CD4-positive, alpha-beta T cell treated with Interleukin-17A for 4 hours (primary cell): ENCODE measurements at regions not wholly inside any gene's neighbourhood (a gene's known extent, or its start where the extent isn't known, plus 50 kb on each side); places are given as distances from the start of the nearest gene placed in this dataset.
"Not testable (repeated sequence)": the region's sequence is repeated elsewhere in the genome, so short reads cannot be mapped to it uniquely, and the experiment has no call there.

Source experiments
- DNase-seq: peaks from one replicate; pipeline ENCODE4 v3.0.0-alpha.2; 2020; ENCODE audit warnings: mixed read lengths

GRCh38 chr2:4959219-4959618 is 733.0 kb upstream of the SOX11 start:
- DNase-seq, result no peak

- DNase-seq, result no peak
Observed at GRCh38 chr2:4962419-4962818, 729.8 kb upstream of the SOX11 start.

GRCh38 chr2:4963106-4963505 is 729.1 kb upstream of the SOX11 start:
- no peak for DNase-seq

GRCh38 chr2:4964001-4964540 is 728.1 kb upstream of the SOX11 start:
- no peak for DNase-seq

GRCh38 chr2:4964579-4964978 is 727.6 kb upstream of the SOX11 start:
- no peak for DNase-seq

- no peak for DNase-seq
Observed at GRCh38 chr2:4965556-4966320, 726.4 kb upstream of the SOX11 start.

- no peak for DNase-seq
Observed at GRCh38 chr2:4967206-4967605, 725.0 kb upstream of the SOX11 start.

- no peak for DNase-seq
Observed at GRCh38 chr2:4972472-4972871, 719.7 kb upstream of the SOX11 start.

- DNase-seq, result no peak
Observed at GRCh38 chr2:4973354-4973753, 718.8 kb upstream of the SOX11 start.

- no peak for DNase-seq
Observed at GRCh38 chr2:4973973-4974372, 718.2 kb upstream of the SOX11 start.

- no peak for DNase-seq
Observed at GRCh38 chr2:4976407-4976806, 715.8 kb upstream of the SOX11 start.

GRCh38 chr2:4979111-4979510 is 713.1 kb upstream of the SOX11 start:
- no peak for DNase-seq

- DNase-seq, result no peak
Observed at GRCh38 chr2:4980995-4981394, 711.2 kb upstream of the SOX11 start.

- no peak for DNase-seq
Observed at GRCh38 chr2:4981802-4982409, 710.3 kb upstream of the SOX11 start.

- not testable (repeated sequence) for DNase-seq
Observed at GRCh38 chr2:4988444-4988843, 703.7 kb upstream of the SOX11 start.

GRCh38 chr2:4992226-4992625 is 700.0 kb upstream of the SOX11 start:
- no peak for DNase-seq

- DNase-seq, result no peak
Observed at GRCh38 chr2:4995466-4995865, 696.7 kb upstream of the SOX11 start.

- no peak for DNase-seq
Observed at GRCh38 chr2:5007596-5007995, 684.6 kb upstream of the SOX11 start.

- DNase-seq, result no peak
Observed at GRCh38 chr2:5019324-5019723, 672.9 kb upstream of the SOX11 start.

- DNase-seq, result no peak
Observed at GRCh38 chr2:5020116-5020875, 671.9 kb upstream of the SOX11 start.

- no peak for DNase-seq
Observed at GRCh38 chr2:5021136-5021535, 671.0 kb upstream of the SOX11 start.

- no peak for DNase-seq
Observed at GRCh38 chr2:5022061-5022460, 670.1 kb upstream of the SOX11 start.
